Activated CD4-positive, alpha-beta T cell treated with anti-CD3 and anti-CD28 coated beads for 48 hours (primary cell): ENCODE measurements at regions not wholly inside any gene's neighbourhood (a gene's known extent, or its start where the extent isn't known, plus 50 kb on each side); places are given as distances from the start of the nearest gene placed in this dataset.

Experiments used
- DNase-seq: peaks from one replicate; pipeline ENCODE4 v3.0.0-alpha.2; 2020

GRCh38 chr12:75786070-75786469 is 245.5 kb downstream of the PHLDA1 start:
- DNase-seq: no peak

DNA sequence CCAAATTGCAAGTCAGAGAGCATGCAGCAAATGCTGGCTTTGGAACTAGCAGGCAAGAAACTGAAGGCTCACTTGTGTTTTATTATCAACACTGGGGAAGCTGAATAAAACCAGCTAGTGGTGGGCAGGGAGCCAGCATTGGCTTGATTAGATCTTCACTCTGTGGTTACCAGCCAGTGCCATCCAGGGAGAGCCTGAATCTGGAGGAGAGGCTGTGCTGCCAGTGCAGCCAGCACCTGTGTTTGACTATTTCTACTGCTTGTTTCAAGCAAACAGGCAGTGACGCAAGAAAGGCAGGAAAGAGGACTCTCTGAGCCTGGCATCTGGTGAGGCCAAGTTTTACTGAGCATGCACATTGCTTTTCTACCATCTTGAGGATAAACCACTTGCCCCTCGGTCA is 247.0 kb downstream of the PHLDA1 start:
- DNase-seq: no peak

- no peak for DNase-seq
Measured at GRCh38 chr12:75783093-75783877, 248.3 kb downstream of the PHLDA1 start.

DNA sequence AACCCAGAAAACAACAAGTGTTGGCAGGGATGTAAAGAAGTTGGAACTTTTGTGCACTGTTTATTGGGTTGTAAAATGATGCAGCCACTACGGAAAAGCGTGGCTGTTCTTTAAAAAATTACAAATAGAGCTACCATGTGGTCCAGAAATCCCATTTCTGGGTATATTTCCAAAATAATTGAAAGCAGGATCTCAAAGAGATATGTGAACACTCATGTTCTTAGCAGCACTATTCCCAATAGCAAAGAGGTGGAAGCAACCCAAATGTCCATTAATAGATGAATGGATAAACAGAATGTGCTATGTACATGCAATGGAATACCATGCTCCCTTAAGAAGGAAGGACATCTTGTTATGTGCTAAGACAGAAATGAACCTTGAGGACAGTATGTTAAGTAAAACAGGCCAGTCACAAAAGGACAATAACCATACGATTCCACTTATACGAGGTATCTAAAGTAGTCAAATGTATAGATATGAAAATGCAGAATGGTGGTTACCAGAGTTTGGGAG is 249.5 kb downstream of the PHLDA1 start:
- DNase-seq: no peak

- DNase-seq: peak; percentile 15
Measured at GRCh38 chr12:75781532-75782046, 250.0 kb downstream of the PHLDA1 start.

DNA sequence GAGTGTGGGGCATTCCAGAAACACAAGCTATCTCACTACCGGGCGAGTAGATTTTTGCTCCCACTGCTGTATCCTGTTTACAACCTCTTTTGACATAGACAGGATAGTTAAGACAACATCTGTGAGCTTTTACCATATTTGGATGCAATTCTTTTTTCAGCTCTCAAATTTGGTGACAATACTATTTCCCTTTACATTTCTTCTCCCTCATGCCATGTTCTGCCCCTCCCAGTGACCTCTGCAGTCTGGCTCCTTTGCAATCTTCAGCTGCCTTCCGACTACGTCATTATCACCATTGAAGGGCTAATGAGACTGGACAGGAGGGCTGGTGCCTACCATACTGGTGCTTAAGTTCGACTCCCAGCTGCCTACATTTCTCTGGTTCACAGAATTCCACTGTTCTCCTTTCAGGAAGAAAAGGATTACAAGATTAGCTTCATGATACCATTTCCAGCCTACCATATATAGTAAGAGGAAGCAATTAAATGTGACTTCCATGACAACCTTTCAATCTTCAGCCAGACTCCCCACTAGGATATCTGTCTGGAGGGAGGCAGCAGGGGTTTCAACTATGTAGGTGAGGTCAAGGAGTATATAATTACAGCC is 251.6 kb downstream of the PHLDA1 start:
- no peak for DNase-seq

GRCh38 chr12:75774261-75775052 is 257.1 kb downstream of the PHLDA1 start:
- DNase-seq: no peak

GRCh38 chr12:75773377-75773776 is 258.2 kb downstream of the PHLDA1 start:
- no peak for DNase-seq

DNA sequence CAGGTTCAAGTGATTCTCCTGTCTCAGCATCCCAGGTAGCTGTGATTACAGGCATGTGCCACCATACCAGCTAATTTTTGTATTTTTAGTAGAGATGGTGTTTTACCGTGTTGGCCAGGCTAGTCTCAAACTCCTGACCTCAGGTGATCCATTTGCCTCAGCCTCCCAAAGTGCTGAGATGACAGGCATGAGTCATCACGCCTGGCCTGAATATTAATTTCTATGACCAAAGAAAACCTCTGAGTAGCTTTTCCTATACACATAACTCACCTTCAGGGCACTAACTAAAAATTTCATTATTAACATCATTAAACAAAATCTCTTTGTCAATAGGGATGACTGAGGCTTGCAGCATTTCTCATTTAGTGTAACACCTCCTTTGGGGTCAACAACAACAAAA is 259.6 kb upstream of the KRR1 start:
- DNase-seq: no peak

DNA sequence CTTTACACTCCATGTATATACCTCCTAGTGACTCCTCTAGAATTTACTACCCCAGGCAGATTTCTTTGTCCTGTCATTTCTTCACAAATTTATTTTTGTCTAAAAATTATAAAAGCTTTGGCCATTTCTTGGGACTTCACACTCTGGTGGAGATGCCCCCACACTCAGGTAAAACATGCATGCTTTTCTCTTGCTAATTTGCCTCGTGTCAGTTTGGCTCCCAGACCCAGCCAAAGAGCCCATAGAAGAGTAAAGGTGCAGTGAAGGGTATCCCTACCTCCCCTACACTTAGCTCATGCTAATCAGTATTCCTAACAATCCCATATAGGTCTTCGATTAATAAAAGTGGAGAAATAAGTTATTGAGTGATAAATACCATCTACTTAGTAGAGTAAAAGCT is 256.5 kb upstream of the KRR1 start:
- DNase-seq: no peak

GRCh38 chr12:75766263-75767160 is 255.1 kb upstream of the KRR1 start:
- no peak for DNase-seq

- no peak for DNase-seq
Measured at GRCh38 chr12:75765170-75766059, 254.0 kb upstream of the KRR1 start.

DNA sequence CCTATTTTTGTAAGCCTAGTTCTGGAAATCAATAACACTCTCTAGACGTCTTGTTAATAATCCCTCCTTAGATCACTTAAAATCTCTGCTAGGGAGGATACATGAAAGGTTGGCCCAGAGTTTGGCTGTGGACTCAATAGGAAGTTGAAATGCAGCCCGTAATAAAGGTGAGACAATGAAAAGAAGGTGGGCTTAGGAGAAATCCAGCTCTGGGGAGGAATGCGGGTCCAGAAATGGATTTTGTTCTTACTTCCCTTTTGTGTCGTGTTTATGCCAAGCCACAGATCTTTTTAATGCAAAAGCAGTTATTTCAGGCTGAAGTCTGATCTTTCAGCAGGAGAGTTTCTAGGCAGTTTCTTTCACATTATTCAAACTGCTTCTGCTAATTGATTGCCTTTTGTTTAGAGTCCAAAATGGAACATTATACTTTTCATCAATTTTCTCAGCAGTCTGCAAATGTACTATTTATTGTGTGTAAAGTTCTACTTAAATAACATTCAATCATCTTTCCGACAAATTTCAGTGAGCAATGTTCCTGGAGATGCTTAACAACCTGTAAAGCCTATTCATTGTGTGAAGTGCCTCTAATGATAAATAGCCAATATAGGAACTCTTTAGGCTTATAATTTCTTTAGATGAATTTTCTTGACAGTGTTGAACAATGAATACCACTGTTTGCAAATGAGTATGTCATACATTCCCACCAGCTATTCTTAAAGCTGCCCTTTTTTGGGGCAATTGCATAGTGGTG is 252.9 kb upstream of the KRR1 start:
- DNase-seq: no peak

DNA sequence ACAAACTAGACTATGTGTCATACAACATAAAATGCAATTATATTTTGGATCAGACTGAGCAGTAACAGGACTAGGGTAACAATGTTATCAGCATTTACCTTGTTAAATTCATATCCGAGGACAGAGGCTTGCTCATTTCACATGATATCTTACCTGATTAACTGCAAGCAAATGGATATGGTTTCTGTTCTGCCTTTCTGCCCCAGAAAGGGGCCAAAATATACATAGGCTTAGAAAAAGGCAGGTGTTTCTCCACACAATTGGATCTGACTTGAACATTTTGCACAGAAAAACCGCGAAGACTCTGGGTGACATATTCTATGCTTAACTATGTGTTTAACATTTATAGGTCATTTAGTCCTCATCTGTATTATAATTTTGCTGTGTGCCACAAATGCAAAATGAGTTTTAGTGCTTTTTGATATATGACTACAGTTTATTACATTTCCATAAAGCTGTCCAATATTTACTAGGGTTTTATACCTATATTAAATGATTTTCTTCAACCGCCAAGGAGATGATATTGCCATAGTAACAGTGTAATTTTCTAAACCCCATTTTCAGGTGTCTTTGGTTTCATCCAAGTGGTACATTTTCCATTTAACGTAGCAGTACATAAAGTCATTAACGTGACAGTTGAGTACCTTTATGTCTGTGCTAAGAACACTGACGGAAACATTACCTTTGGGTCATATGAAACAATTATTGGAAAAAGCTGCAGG is 249.3 kb upstream of the KRR1 start:
- no peak for DNase-seq

- no peak for DNase-seq
Measured at GRCh38 chr12:75759842-75760572, 248.6 kb upstream of the KRR1 start.

- DNase-seq: no peak
Measured at GRCh38 chr12:75759196-75759595, 247.8 kb upstream of the KRR1 start.

DNA sequence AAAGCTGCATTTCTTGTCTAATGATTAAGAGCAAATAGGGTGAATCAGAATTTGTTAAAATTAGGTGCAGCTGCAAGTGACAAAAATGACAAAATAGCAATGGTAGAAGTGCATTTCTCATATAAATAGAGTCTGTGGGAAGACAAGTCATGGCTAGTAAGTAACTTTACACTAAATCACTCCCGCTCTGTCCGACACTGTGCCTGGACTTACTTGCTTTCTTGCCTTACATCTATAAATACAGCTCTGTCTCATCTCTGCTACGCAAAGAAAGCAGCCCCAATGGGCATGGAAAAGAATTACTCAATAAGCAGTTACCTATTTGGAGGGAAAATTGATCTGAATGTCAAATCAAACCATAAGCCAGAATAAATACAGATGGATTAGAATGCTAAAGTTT is 245.4 kb upstream of the KRR1 start:
- no peak for DNase-seq

DNA sequence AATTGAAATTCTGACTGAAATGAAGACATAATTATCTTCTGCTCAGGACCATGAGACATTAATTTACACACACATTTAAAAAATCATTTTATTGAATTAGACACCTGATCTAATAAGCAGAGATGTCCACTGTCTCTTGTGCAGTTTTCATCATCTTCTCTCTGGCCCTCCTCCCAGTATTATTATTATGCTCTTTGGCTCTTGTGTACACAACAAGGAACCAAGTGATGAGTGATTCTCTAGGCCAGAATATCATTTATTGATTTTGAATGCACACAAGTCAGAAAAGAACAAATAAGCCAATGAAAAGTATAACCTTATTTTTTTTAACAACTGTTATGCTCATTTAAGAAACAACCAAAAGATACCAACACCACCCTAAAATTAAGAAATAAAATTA is 244.7 kb upstream of the KRR1 start:
- no peak for DNase-seq

DNA sequence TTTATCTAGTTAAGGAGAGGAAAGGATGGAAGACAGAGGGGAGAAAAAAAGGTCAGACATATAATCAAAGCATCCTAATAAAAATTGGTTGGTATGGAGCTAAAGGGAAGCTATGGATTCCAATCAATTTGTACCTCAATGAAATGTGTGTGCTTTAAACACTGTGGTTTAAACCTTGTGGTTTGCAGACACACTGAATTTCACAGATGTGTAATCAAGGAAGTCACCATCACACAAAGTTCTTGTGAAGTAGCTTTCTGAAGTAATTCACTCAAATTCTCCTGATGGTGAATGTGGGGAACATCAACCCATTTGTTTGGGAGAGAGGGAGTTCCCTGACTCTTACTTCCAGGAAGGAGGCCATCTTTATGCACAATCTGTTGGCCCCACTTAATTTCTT is 243.3 kb upstream of the KRR1 start:
- no peak for DNase-seq
